Upper lobe of left lung (tissue), 6 donors: ENCODE measurements at regions not wholly inside any gene's neighbourhood (a gene's known extent, or its start where the extent isn't known, plus 50 kb on each side); places are given as distances from the start of the nearest gene placed in this dataset.

Source experiments
- ATAC-seq, 2 donors: fragments of 200-7000 bp; cut with Tn5 transposase; one replicate each; pipeline ENCODE4 v1.9.1; 2022; ENCODE audit warnings: mild to moderate bottlenecking in 2 of 2, moderate library complexity in 2 of 2; ENCODE audit not compliant: low FRiP score in 2 of 2
- DNase-seq, 2 donors: peaks; one replicate each; pipeline ENCODE4 v3.0.0-alpha.2; 2019 to 2020
- H3K27ac ChIP-seq, 4 donors: fragments of 200-600 bp; sonication (generic); one replicate each; pipeline ENCODE4 v1.5.1; 2016 to 2019
- H3K27me3 ChIP-seq, 4 donors: fragments of 200-600 bp; sonication (generic); one replicate each; pipeline ENCODE4 v1.5.1; 2017 to 2019
- H3K36me3 ChIP-seq, 4 donors: fragments of 200-600 bp; sonication (generic); one replicate each; pipeline ENCODE4 v1.5.1; 2016 to 2019
- H3K4me1 ChIP-seq, 4 donors: fragments of 200-600 bp; sonication (generic); one replicate each; pipeline ENCODE4 v1.5.1; 2018 to 2019
- H3K4me3 ChIP-seq, 4 donors: fragments of 200-600 bp; sonication (generic); one replicate each; pipeline ENCODE4 v1.5.1; 2017 to 2019; ENCODE audit warnings: mild to moderate bottlenecking in 2 of 4, moderate library complexity in 1 of 4
- H3K9me3 ChIP-seq, 4 donors: fragments of 200-600 bp; sonication (generic); one replicate each; pipeline ENCODE4 v1.5.1; 2018 to 2019
- CTCF ChIP-seq, 6 experiments: fragments of 450-650 bp in 4 of 6; fragments of 200-600 bp in 2 of 6; sonication (generic) in 2 of 6; IDR thresholded peaks; one replicate each; pipeline ENCODE4 v1.5.1; 2016 to 2019; ENCODE audit warnings: antibody characterized with exemption in 6 of 6
- EP300 ChIP-seq, 4 donors: sonication (generic); formaldehyde crosslinking; IDR thresholded peaks; one replicate each; pipeline ENCODE4 v1.5.1; 2017; ENCODE audit warnings: antibody characterized with exemption in 4 of 4, control low read depth in 2 of 4
- POLR2A ChIP-seq, 4 donors: fragments of 450-650 bp; IDR thresholded peaks; one replicate each; pipeline ENCODE4 v1.5.1; 2016 to 2017; ENCODE audit warnings: antibody characterized with exemption in 4 of 4, mild to moderate bottlenecking in 2 of 4
- POLR2AphosphoS5 ChIP-seq, 2 donors: sonication (generic); formaldehyde crosslinking; IDR thresholded peaks; one replicate each; pipeline ENCODE4 v1.5.1; 2017; ENCODE audit warnings: antibody characterized with exemption in 2 of 2
- WGBS, 2 donors: methylation state at CpG; one replicate each; pipeline ENCODE4 v1.1.5; 2017 to 2018; 5-methylcytosine and 5-hydroxymethylcytosine counted together
- donor health status: DM: no; HTN: no; CAD: no; lungs with moderate emphysema.
- donor health status: DM: no; HTN: yes; CAD: no; lungs with severe emphysema.

GRCh38 chr16:63697736-63698135 lies 1424.1 kb downstream of the CDH11 start:
- TF ChIP-seq EP300 (IDR thresholded peaks at IDR 0.05) (no peak), POLR2AphosphoS5 (IDR thresholded peaks at IDR 0.05) (no peak), CTCF (IDR thresholded peaks at IDR 0.05) (no peak), POLR2A (IDR thresholded peaks at IDR 0.05) (no peak)
- no peaks in the 10 kb centered on the region for H3K4me1 ChIP-seq
- no peaks in the 10 kb centered on the region for H3K36me3 ChIP-seq
- H3K9me3 ChIP-seq, result no peaks in the 10 kb centered on the region
- DNase-seq, result no peak
- no peak overlapping the region for H3K4me3 ChIP-seq
- 6 to 22% methylated on average over 1 of the region's 1 CpG for WGBS, 2 donors
- no peak overlapping the region for H3K27ac ChIP-seq
- H3K27me3 ChIP-seq, result no peaks in the 10 kb centered on the region
- ATAC-seq, result no peak

GRCh38 chr16:63695347-63695746 lies 1426.5 kb downstream of the CDH11 start:
- Histone ChIP-seq H3K36me3 (no peaks in the 10 kb centered on the region), H3K27ac (no peak overlapping the region), H3K27me3 (no peaks in the 10 kb centered on the region), H3K4me1 (no peaks in the 10 kb centered on the region), H3K4me3 (no peak overlapping the region), H3K9me3 (no peaks in the 10 kb centered on the region)
- DNase-seq (no peak), ATAC-seq (no peak)
- 44 to 46% methylated on average over 1 of the region's 1 CpG for WGBS, 2 donors
- TF ChIP-seq CTCF (IDR thresholded peaks at IDR 0.05) (no peak), POLR2AphosphoS5 (IDR thresholded peaks at IDR 0.05) (no peak), POLR2A (IDR thresholded peaks at IDR 0.05) (no peak), EP300 (IDR thresholded peaks at IDR 0.05) (no peak)

- DNase-seq (peak in 1 of 2 donors; percentile 23), ATAC-seq (no peak)
- WGBS, 2 donors, result 61 to 76% methylated on average over 7 of the region's 7 CpGs
- Histone ChIP-seq H3K27me3 (no peaks in the 10 kb centered on the region), H3K36me3 (no peaks in the 10 kb centered on the region), H3K4me1 (no peaks in the 10 kb centered on the region), H3K9me3 (no peaks in the 10 kb centered on the region), H3K27ac (no peak overlapping the region), H3K4me3 (no peak overlapping the region)
- TF ChIP-seq POLR2AphosphoS5 (IDR thresholded peaks at IDR 0.05) (no peak), CTCF (IDR thresholded peaks at IDR 0.05) (no peak), EP300 (IDR thresholded peaks at IDR 0.05) (no peak)
Observed at GRCh38 chr16:63690961-63691360, 1430.9 kb downstream of the CDH11 start.

GRCh38 chr16:63690267-63690666 lies 1431.6 kb downstream of the CDH11 start:
- Histone ChIP-seq H3K27me3 (no peaks in the 10 kb centered on the region), H3K4me1 (no peaks in the 10 kb centered on the region), H3K36me3 (no peaks in the 10 kb centered on the region), H3K27ac (no peak overlapping the region), H3K4me3 (no peak overlapping the region), H3K9me3 (no peaks in the 10 kb centered on the region)
- TF ChIP-seq POLR2AphosphoS5 (IDR thresholded peaks at IDR 0.05), result no peak
- TF ChIP-seq EP300 (IDR thresholded peaks at IDR 0.05), result no peak
- TF ChIP-seq CTCF (IDR thresholded peaks at IDR 0.05), result no peak
- TF ChIP-seq POLR2A (IDR thresholded peaks at IDR 0.05), result no peak
- WGBS, 2 donors, result 82 to 90% methylated on average over 7 of the region's 7 CpGs
- DNase-seq (no peak), ATAC-seq (no peak)

- TF ChIP-seq POLR2A (IDR thresholded peaks at IDR 0.05) (no peak), EP300 (IDR thresholded peaks at IDR 0.05) (no peak), POLR2AphosphoS5 (IDR thresholded peaks at IDR 0.05) (no peak), CTCF (IDR thresholded peaks at IDR 0.05) (no peak)
- H3K4me1 ChIP-seq, result no peaks in the 10 kb centered on the region
- H3K4me3 ChIP-seq, result no peak overlapping the region
- WGBS, 2 donors, result 77 to 84% methylated on average over 4 of the region's 4 CpGs
- ATAC-seq (no peak), DNase-seq (no peak)
- H3K9me3 ChIP-seq, result no peaks in the 10 kb centered on the region
- no peak overlapping the region for H3K27ac ChIP-seq
- H3K27me3 ChIP-seq, result no peaks in the 10 kb centered on the region
- no peaks in the 10 kb centered on the region for H3K36me3 ChIP-seq
Observed at GRCh38 chr16:63689068-63689467, 1432.8 kb downstream of the CDH11 start.
